Immature natural killer cell (primary cell): ENCODE measurements at regions not wholly inside any gene's neighbourhood (a gene's known extent, or its start where the extent isn't known, plus 50 kb on each side); places are given as distances from the start of the nearest gene placed in this dataset.

ENCODE experiments used
- DNase-seq, 3 donors: peaks; one replicate each; pipeline ENCODE4 v3.0.0; 2022; ENCODE audit warnings: mixed read lengths in 1 of 3
- H3K27ac Mint-ChIP-seq, 6 donors: one replicate each; pipeline ENCODE4 v1.8.0; 2020; ENCODE audit warnings: mixed read lengths in 6 of 6, mild to moderate bottlenecking in 5 of 6, inconsistent platforms in 4 of 6, moderate library complexity in 3 of 6
- H3K27me3 Mint-ChIP-seq, 3 donors: one replicate each; pipeline ENCODE4 v1.8.0; 2020 to 2021; ENCODE audit warnings: low read depth in 3 of 3, mild to moderate bottlenecking in 3 of 3, mixed read lengths in 3 of 3, moderate library complexity in 3 of 3, inconsistent platforms in 1 of 3
- H3K36me3 Mint-ChIP-seq, 3 donors: one replicate each; pipeline ENCODE4 v1.8.0; 2020; ENCODE audit warnings: mixed read lengths in 3 of 3, inconsistent platforms in 2 of 3, mild to moderate bottlenecking in 2 of 3
- H3K4me1 Mint-ChIP-seq, 2 donors: one replicate each; pipeline ENCODE4 v1.8.0; 2020; ENCODE audit warnings: inconsistent platforms in 2 of 2, mild to moderate bottlenecking in 2 of 2, mixed read lengths in 2 of 2, moderate library complexity in 1 of 2
- H3K4me3 Mint-ChIP-seq, 5 donors: one replicate each; pipeline ENCODE4 v1.8.0; 2020; ENCODE audit warnings: mild to moderate bottlenecking in 5 of 5, mixed read lengths in 5 of 5, inconsistent platforms in 3 of 5, moderate library complexity in 3 of 5
- H3K9me3 Mint-ChIP-seq, 6 donors: one replicate each; pipeline ENCODE4 v1.8.0; 2020; ENCODE audit warnings: mild to moderate bottlenecking in 6 of 6, mixed read lengths in 6 of 6, inconsistent platforms in 4 of 6, moderate library complexity in 3 of 6

DNA sequence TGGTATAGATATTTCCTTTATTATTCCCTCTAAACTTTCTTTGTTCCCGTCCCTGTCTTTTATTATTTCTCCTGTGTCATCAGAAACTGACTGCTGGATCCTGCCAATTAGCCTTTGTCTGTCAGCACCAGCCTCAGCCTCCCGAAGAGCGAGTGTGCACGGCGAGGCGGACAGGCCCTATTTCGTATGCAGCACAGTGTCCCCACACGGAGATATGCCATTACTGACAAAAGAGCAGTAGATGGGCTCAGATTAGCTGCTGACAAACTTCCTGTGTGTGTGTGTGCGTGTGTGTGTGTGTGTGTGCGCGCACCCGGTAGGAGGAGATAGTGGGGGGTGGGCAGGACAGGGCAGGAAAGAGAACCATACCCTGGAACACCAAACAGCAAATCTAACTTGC lies 99.5 kb upstream of the ZFP64 start:
- Mint-ChIP-seq H3K27me3 (peaks cover 1 to 9% (median 1%) of the 10 kb centered on the region in 3 donors), H3K4me1 (no peaks in the 10 kb centered on the region), H3K27ac (no peak overlapping the region), H3K36me3 (no peaks in the 10 kb centered on the region), H3K4me3 (no peak overlapping the region), H3K9me3 (no peaks in the 10 kb centered on the region)
- no peak for DNase-seq

DNA sequence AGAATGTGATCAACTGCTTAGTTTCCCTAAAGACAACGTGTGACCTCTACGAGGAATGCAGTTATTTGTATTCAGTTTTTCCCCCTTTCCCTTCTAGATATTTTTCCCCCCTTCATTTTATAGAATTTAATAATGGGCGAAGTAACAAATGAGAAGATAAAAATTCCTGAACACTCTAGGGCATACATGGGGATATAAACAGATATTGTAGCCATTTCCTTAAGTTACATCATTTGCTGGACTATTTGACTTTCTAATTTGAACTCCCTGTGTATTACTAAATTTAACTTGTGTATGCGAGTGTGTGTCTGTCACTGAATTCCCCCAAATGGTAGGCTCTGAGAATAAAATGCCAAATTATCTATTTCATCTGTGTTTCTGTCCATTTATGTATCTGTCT lies 99.0 kb upstream of the ZFP64 start:
- Mint-ChIP-seq H3K27ac (no peak overlapping the region), H3K27me3 (peaks cover 1 to 6% (median 1%) of the 10 kb centered on the region in 3 donors), H3K36me3 (no peaks in the 10 kb centered on the region), H3K4me3 (no peak overlapping the region), H3K9me3 (no peaks in the 10 kb centered on the region), H3K4me1 (no peaks in the 10 kb centered on the region)
- DNase-seq, result no peak

DNA sequence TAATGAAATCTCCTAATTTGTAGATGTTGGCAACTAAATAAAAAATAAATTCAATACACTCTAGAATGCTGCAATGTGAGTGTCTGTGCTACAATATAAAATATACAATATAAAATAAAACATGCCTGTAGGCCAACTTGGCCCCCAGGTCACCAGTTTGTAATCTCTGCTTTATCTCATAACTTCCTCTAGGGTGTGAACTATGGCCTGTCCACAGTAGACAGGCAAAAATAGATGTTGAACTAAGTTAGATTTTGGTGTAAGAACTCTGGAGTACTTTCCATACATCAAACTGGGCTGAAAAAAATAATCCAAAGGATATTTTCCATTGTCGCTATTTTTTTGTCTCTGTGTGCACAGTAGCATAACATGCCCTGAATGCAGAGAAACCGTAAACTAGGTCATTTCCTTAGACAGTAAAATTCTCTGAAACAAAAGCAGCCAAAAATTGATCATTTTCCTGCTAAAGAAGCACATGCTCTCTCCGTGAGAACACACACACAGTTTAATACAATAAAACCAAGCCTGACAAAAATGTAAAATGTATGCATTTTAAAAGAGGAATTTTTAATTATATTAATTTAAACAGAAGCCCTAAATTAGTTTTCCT lies 98.5 kb upstream of the ZFP64 start:
- Mint-ChIP-seq H3K27ac (no peak overlapping the region), H3K36me3 (no peaks in the 10 kb centered on the region), H3K27me3 (peaks cover 1 to 6% (median 3%) of the 10 kb centered on the region in 3 donors), H3K9me3 (no peaks in the 10 kb centered on the region), H3K4me1 (no peaks in the 10 kb centered on the region), H3K4me3 (no peak overlapping the region)
- no peak for DNase-seq

GRCh38 chr20:52280407-52280806 lies 88.8 kb upstream of the ZFP64 start:
- Mint-ChIP-seq H3K9me3 (no peaks in the 10 kb centered on the region), H3K27me3 (peaks cover 0 to 8% (median 6%) of the 10 kb centered on the region in 3 donors)

DNA sequence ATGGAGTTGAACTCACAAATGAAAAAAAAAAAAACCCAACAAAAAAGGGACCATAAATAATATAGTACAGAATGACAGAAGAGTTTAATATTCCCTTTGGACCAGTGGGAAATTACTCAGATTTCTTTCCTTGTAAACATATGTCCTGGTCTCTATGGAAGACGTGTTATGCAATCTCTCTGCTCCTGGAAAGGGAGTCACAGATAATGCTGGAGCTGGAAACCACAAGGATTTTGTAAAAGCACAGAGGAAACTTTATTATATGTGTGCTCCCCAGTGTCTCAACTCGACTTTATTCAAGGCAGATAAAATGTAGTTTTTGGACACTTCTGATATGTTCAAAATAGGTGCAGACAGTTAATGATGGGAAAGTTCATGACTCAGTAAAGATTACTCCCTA lies 88.1 kb upstream of the ZFP64 start:
- H3K4me1 Mint-ChIP-seq, result no peaks in the 10 kb centered on the region
- DNase-seq, result no peak
- H3K27ac Mint-ChIP-seq, result no peak overlapping the region
- peaks cover 0 to 8% (median 5%) of the 10 kb centered on the region in 3 donors for H3K27me3 Mint-ChIP-seq
- H3K4me3 Mint-ChIP-seq, result no peak overlapping the region
- H3K36me3 Mint-ChIP-seq, result no peaks in the 10 kb centered on the region
- no peaks in the 10 kb centered on the region for H3K9me3 Mint-ChIP-seq

More at GRCh38 chr20:52280407-52280806, 88.8 kb upstream of the ZFP64 start:
- H3K4me3 Mint-ChIP-seq, result no peak overlapping the region
- H3K27ac Mint-ChIP-seq, result no peak overlapping the region
- H3K4me1 Mint-ChIP-seq, result no peaks in the 10 kb centered on the region
- no peaks in the 10 kb centered on the region for H3K36me3 Mint-ChIP-seq
- no peak for DNase-seq

GRCh38 chr20:52275181-52275691 lies 83.7 kb upstream of the ZFP64 start:
- Mint-ChIP-seq H3K4me1 (no peaks in the 10 kb centered on the region), H3K27me3 (peaks cover 0 to 5% (median 2%) of the 10 kb centered on the region in 3 donors), H3K4me3 (no peak overlapping the region), H3K36me3 (no peaks in the 10 kb centered on the region), H3K9me3 (no peaks in the 10 kb centered on the region), H3K27ac (no peak overlapping the region)
- no peak for DNase-seq

DNA sequence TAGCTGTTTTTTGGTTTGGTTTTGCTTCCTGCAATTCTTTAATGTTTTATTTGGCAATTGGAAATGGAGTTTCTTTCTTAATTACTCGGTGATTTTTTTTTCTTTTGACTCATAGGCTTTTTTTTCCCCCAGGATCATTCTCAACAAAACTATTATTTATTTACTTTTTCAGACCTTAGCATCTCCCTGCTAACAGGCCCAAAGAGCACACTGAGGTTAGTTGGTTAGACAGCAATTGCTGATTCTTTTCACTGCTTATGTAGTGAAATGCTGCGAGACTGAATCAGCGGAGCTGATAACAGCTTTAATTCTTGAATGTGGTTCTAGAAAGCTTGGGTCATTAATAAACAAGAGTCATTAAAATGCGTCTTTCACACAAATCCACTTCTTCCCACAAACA lies 79.1 kb upstream of the ZFP64 start:
- no peak for DNase-seq
- peaks cover 3 to 6% (median 5%) of the 10 kb centered on the region in 3 donors for H3K27me3 Mint-ChIP-seq
- no peaks in the 10 kb centered on the region for H3K9me3 Mint-ChIP-seq
- no peaks in the 10 kb centered on the region for H3K36me3 Mint-ChIP-seq
- H3K27ac Mint-ChIP-seq, result no peak overlapping the region
- no peak overlapping the region for H3K4me3 Mint-ChIP-seq
- no peaks in the 10 kb centered on the region for H3K4me1 Mint-ChIP-seq

GRCh38 chr20:52270001-52270606 lies 78.5 kb upstream of the ZFP64 start:
- H3K4me3 Mint-ChIP-seq, result no peak overlapping the region
- peaks cover 3 to 7% (median 5%) of the 10 kb centered on the region in 3 donors for H3K27me3 Mint-ChIP-seq
- DNase-seq, result no peak
- H3K9me3 Mint-ChIP-seq, result no peaks in the 10 kb centered on the region
- H3K36me3 Mint-ChIP-seq, result no peaks in the 10 kb centered on the region
- H3K4me1 Mint-ChIP-seq, result no peaks in the 10 kb centered on the region
- no peak overlapping the region for H3K27ac Mint-ChIP-seq

GRCh38 chr20:52269321-52269720 lies 77.7 kb upstream of the ZFP64 start:
- DNase-seq, result no peak
- no peaks in the 10 kb centered on the region for H3K4me1 Mint-ChIP-seq
- H3K27me3 Mint-ChIP-seq, result peaks cover 3 to 9% (median 3%) of the 10 kb centered on the region in 3 donors
- H3K4me3 Mint-ChIP-seq, result no peak overlapping the region
- no peak overlapping the region for H3K27ac Mint-ChIP-seq
- H3K9me3 Mint-ChIP-seq, result no peaks in the 10 kb centered on the region
- no peaks in the 10 kb centered on the region for H3K36me3 Mint-ChIP-seq

DNA sequence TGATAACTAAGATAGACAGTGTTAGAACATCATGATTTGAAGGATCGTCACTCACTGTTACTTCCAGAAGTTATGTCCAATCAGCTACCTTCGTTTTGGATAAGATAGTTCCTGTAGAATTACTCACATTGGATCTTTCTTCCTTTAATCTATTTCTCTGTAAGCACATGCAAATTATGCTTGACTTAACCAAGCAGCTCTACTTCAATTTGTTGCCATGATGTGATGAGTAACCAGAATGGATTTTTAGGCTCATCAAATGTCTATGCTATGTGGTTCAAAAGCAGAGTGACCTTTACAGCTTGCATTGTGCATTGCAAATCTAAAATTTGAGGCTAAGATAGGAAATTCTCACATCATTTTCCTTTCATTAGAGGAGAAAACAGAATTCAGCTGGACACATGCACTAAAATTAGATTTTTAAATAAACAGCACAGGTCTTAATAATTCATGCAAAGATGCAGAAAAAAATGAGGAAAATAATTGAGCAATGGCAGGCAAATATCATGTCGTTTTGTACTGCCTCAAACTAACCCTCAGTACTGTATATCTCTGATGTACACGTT lies 76.7 kb upstream of the ZFP64 start:
- Mint-ChIP-seq H3K27me3 (peaks cover 0 to 12% (median 3%) of the 10 kb centered on the region in 3 donors), H3K36me3 (no peaks in the 10 kb centered on the region), H3K4me1 (no peaks in the 10 kb centered on the region), H3K4me3 (no peak overlapping the region), H3K27ac (no peak overlapping the region), H3K9me3 (no peaks in the 10 kb centered on the region)
- no peak for DNase-seq

DNA sequence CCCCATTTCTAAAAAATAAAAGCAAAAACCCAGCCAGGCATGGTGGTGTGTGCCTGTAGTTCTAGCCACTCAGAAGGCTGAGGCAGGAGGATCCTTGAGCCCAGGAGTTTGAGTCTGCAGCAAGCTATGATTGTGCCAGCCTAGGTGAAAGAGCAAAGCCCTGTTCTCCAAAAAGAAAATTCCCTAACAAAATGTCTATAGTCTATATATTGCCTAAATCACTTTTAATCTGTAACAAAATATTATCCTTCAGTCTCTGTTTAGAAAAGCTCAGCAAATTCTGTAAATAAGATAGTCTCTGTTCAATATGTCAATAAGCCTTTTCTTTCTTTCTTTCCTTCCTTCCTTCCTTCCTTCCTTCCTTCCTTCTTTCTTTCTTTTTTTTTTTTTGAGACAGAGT lies 75.8 kb upstream of the ZFP64 start:
- H3K27ac Mint-ChIP-seq, result no peak overlapping the region
- H3K27me3 Mint-ChIP-seq, result peaks cover 1 to 14% (median 3%) of the 10 kb centered on the region in 3 donors

GRCh38 chr20:52263757-52264156 lies 72.2 kb upstream of the ZFP64 start:
- Mint-ChIP-seq H3K36me3 (no peaks in the 10 kb centered on the region), H3K9me3 (no peaks in the 10 kb centered on the region), H3K4me1 (no peaks in the 10 kb centered on the region), H3K4me3 (no peak overlapping the region), H3K27ac (no peak overlapping the region), H3K27me3 (peaks cover 1 to 12% (median 5%) of the 10 kb centered on the region in 3 donors)
- no peak for DNase-seq

More for the DNA sequence above, 75.8 kb upstream of the ZFP64 start:
- no peaks in the 10 kb centered on the region for H3K36me3 Mint-ChIP-seq
- no peak for DNase-seq
- no peaks in the 10 kb centered on the region for H3K4me1 Mint-ChIP-seq
- H3K4me3 Mint-ChIP-seq, result no peak overlapping the region
- no peaks in the 10 kb centered on the region for H3K9me3 Mint-ChIP-seq

DNA sequence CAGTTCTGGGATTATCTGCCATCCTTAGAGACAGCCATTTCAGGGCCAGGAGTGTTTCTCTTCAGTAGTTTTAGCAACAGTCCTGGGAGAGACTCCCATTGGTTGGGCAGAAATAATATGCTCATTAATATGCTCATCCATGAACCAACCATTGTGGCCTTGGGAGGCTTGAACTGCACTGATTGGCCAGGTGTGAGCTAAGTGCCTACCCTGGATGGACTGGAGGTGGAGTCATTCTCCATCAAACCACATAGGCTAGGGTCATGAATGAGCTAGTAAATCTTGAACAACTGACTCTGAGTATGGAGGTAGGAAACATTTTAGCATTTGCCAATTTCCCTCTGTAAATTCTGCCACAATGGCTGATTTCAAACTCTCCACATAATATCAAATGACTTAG lies 70.2 kb upstream of the ZFP64 start:
- peaks cover 1 to 12% (median 12%) of the 10 kb centered on the region in 3 donors for H3K27me3 Mint-ChIP-seq
- H3K36me3 Mint-ChIP-seq, result no peaks in the 10 kb centered on the region
- no peaks in the 10 kb centered on the region for H3K4me1 Mint-ChIP-seq
- DNase-seq, result no peak
- H3K27ac Mint-ChIP-seq, result no peak overlapping the region
- peaks cover 0 to 3% (median 0%) of the 10 kb centered on the region in 6 donors for H3K9me3 Mint-ChIP-seq
- no peak overlapping the region for H3K4me3 Mint-ChIP-seq

DNA sequence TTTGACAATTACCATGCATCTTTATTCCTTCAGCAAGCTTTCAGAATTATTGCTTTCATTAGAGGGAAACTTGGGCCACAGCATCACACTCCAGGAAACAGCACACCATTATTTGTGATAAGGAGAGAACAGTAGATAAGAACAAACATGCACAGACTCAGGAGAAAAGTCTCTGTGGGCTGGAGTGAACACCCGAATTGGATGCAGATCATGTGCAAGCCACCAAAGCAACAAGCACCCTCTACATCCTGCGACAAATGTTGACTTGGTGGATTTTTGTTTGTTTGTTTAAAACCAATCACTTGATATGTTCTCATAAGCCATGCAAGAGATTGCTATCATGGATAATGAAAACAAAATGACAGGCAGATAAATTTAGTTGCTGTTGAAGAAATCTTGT lies 67.7 kb upstream of the ZFP64 start:
- Mint-ChIP-seq H3K4me1 (no peaks in the 10 kb centered on the region), H3K27me3 (peaks cover 1 to 18% (median 7%) of the 10 kb centered on the region in 3 donors), H3K9me3 (peaks cover 0 to 3% (median 0%) of the 10 kb centered on the region in 6 donors), H3K36me3 (no peaks in the 10 kb centered on the region), H3K27ac (no peak overlapping the region), H3K4me3 (no peak overlapping the region)
- DNase-seq, result no peak
